SU-DHL-6 (cell line): ENCODE measurements at regions not wholly inside any gene's neighbourhood (a gene's known extent, or its start where the extent isn't known, plus 50 kb on each side); places are given as distances from the start of the nearest gene placed in this dataset.

Experiments
- H2AFZ ChIP-seq: fragments of 200-600 bp; sonication (generic); 2 replicates; pipeline ENCODE4 v1.6.1; 2014; ENCODE audit warnings: low read depth, mild to moderate bottlenecking, moderate library complexity, mixed read lengths, antibody characterized with exemption, low read length; ENCODE audit not compliant: severe bottlenecking
- H3F3A ChIP-seq: fragments of 200-600 bp; shearing (Covaris generic); 2 replicates; pipeline ENCODE4 v1.6.0; 2016; ENCODE audit warnings: antibody characterized with exemption, mild to moderate bottlenecking; ENCODE audit not compliant: insufficient read depth
- H3K27ac ChIP-seq: fragments of 200-600 bp; sonication (generic); 2 replicates; pipeline ENCODE4 v1.5.1; 2016; ENCODE audit warnings: low read depth, mild to moderate bottlenecking, low read length, moderate library complexity, mixed read lengths
- H3K27me3 ChIP-seq: fragments of 200-600 bp; sonication (generic), shearing (Covaris generic); 2 replicates; pipeline ENCODE4 v1.6.0; 2014; ENCODE audit warnings: mild to moderate bottlenecking, low read length
- H3K36me3 ChIP-seq: fragments of 200-600 bp; sonication (generic); 2 replicates; pipeline ENCODE4 v1.6.1; 2014; ENCODE audit warnings: mild to moderate bottlenecking, low read length, mixed read lengths
- H3K4me2 ChIP-seq: fragments of 300-600, 200-600 bp; shearing (Covaris generic), sonication (generic); 2 replicates; pipeline ENCODE4 v1.6.0; 2014; ENCODE audit warnings: low read length, low read depth, mild to moderate bottlenecking; ENCODE audit not compliant: poor library complexity, severe bottlenecking
- H3K4me3 ChIP-seq: fragments of 200-600 bp; sonication (generic); 2 replicates; pipeline ENCODE4 v1.5.1; 2014; ENCODE audit warnings: antibody characterized with exemption, low read length, mild to moderate bottlenecking, mixed read lengths; ENCODE audit not compliant: insufficient read depth, poor library complexity, severe bottlenecking
- H3K79me2 ChIP-seq: fragments of 200-600 bp; sonication (generic); 2 replicates; pipeline ENCODE4 v1.6.1; 2014; ENCODE audit warnings: mild to moderate bottlenecking, low read length, moderate library complexity; ENCODE audit not compliant: insufficient read depth
- H3K9ac ChIP-seq: fragments of 200-600 bp; sonication (generic); 2 replicates; pipeline ENCODE4 v1.7.0; 2014; ENCODE audit warnings: mild to moderate bottlenecking, low read length
- H3K9me2 ChIP-seq: fragments of 200-600 bp; sonication (generic); replicated peaks from 2 replicates; pipeline ENCODE4 v1.6.1; 2014; ENCODE audit warnings: low read length; ENCODE audit not compliant: insufficient read depth
- H3K9me3 ChIP-seq: fragments of 200-600 bp; sonication (generic); 2 replicates; pipeline ENCODE4 v1.6.1; 2014; ENCODE audit warnings: low read length, mixed read lengths; ENCODE audit not compliant: insufficient read depth
- H4K20me1 ChIP-seq: fragments of 200-600 bp; sonication (generic); 2 replicates; pipeline ENCODE4 v1.6.1; 2014; ENCODE audit warnings: low read depth, mild to moderate bottlenecking, antibody characterized with exemption, low read length, moderate library complexity, mixed read lengths
- CTCF ChIP-seq: fragments of 200-600 bp; sonication (generic); IDR thresholded peaks from one replicate; pipeline ENCODE4 v1.5.1; 2017; ENCODE audit warnings: antibody characterized with exemption, mild to moderate bottlenecking, low read length, moderate library complexity; ENCODE audit not compliant: insufficient read depth, poor library complexity, severe bottlenecking
- EZH2phosphoT487 ChIP-seq: fragments of 200-600 bp; sonication (generic), shearing (Covaris generic); conservative IDR thresholded peaks from 2 replicates; pipeline ENCODE4 v1.6.1; 2018; ENCODE audit warnings: mild to moderate bottlenecking, antibody characterized with exemption, low read length, moderate library complexity, mixed read lengths

- Histone ChIP-seq H4K20me1 (no peaks in the 10 kb centered on the region), H3K36me3 (no peaks in the 10 kb centered on the region), H3F3A (no peaks in the 10 kb centered on the region), H3K27ac (no peak overlapping the region), H3K27me3 (no peaks in the 10 kb centered on the region), H3K4me3 (no peak overlapping the region), H3K79me2 (no peaks in the 10 kb centered on the region), H2AFZ (no peak overlapping the region), H3K9ac (no peak overlapping the region), H3K9me3 (no peaks in the 10 kb centered on the region), H3K9me2 (no peaks in the 10 kb centered on the region), H3K4me2 (no peak overlapping the region)
- TF ChIP-seq CTCF (no peak), EZH2phosphoT487 (no peak)
Measured at GRCh38 chr3:61311044-61311443, 59.8 kb upstream of the FHIT start.

- TF ChIP-seq EZH2phosphoT487 (no peak), CTCF (no peak)
- Histone ChIP-seq H4K20me1 (no peaks in the 10 kb centered on the region), H3K79me2 (no peaks in the 10 kb centered on the region), H3F3A (no peaks in the 10 kb centered on the region), H3K9me3 (no peaks in the 10 kb centered on the region), H3K4me2 (no peak overlapping the region), H3K9me2 (no peaks in the 10 kb centered on the region), H2AFZ (no peak overlapping the region), H3K27ac (no peak overlapping the region), H3K4me3 (no peak overlapping the region), H3K27me3 (no peaks in the 10 kb centered on the region), H3K36me3 (no peaks in the 10 kb centered on the region), H3K9ac (no peak overlapping the region)
Measured at GRCh38 chr3:61315871-61316270, 64.6 kb upstream of the FHIT start.

GRCh38 chr3:61323094-61323493 is 71.8 kb upstream of the FHIT start:
- H3F3A ChIP-seq = no peaks in the 10 kb centered on the region
- H3K4me2 ChIP-seq = no peak overlapping the region
- no peaks in the 10 kb centered on the region for H4K20me1 ChIP-seq
- no peak overlapping the region for H3K27ac ChIP-seq
- no peaks in the 10 kb centered on the region for H3K9me3 ChIP-seq
- H3K9me2 ChIP-seq = no peaks in the 10 kb centered on the region
- no peaks in the 10 kb centered on the region for H3K79me2 ChIP-seq
- no peak overlapping the region for H3K4me3 ChIP-seq
- H3K9ac ChIP-seq = no peak overlapping the region
- no peak overlapping the region for H2AFZ ChIP-seq
- TF ChIP-seq EZH2phosphoT487 = no peak
- no peak for TF ChIP-seq CTCF
- no peaks in the 10 kb centered on the region for H3K27me3 ChIP-seq
- H3K36me3 ChIP-seq = no peaks in the 10 kb centered on the region
